Testis (tissue), 2 donors: ENCODE measurements at regions not wholly inside any gene's neighbourhood (a gene's known extent, or its start where the extent isn't known, plus 50 kb on each side); places are given as distances from the start of the nearest gene placed in this dataset.

Source experiments
- DNase-seq: peaks from one replicate; pipeline ENCODE4 v3.0.0-alpha.2; 2019
- H3K27ac ChIP-seq, 2 donors: fragments of 200-600 bp; sonication (generic); one replicate each; pipeline ENCODE4 v1.5.1; 2019
- H3K27me3 ChIP-seq: fragments of 200-600 bp; sonication (generic); one replicate; pipeline ENCODE4 v1.5.1; 2019
- H3K36me3 ChIP-seq: fragments of 200-600 bp; sonication (generic); one replicate; pipeline ENCODE4 v1.5.1; 2017; ENCODE audit warnings: low read depth; ENCODE audit errors: missing control alignments
- H3K4me1 ChIP-seq: fragments of 200-600 bp; sonication (generic); one replicate; pipeline ENCODE4 v1.5.1; 2019
- H3K4me3 ChIP-seq, 2 donors: fragments of 200-600 bp; sonication (generic); one replicate each; pipeline ENCODE4 v1.5.1; 2017 to 2019
- H3K9me3 ChIP-seq: fragments of 200-600 bp; sonication (generic); one replicate; pipeline ENCODE4 v1.5.1; 2017
- CTCF ChIP-seq, 3 experiments: fragments of 450-650 bp in 2 of 3; fragments of 200-600 bp in 1 of 3; sonication (generic) in 1 of 3; IDR thresholded peaks; one replicate each; pipeline ENCODE4 v1.5.1; 2016 to 2019; ENCODE audit warnings: antibody characterized with exemption in 3 of 3, mild to moderate bottlenecking in 2 of 3, moderate library complexity in 1 of 3
- POLR2A ChIP-seq: fragments of 450-650 bp; IDR thresholded peaks from one replicate; pipeline ENCODE4 v1.6.1; 2017; ENCODE audit warnings: antibody characterized with exemption, mild to moderate bottlenecking, moderate library complexity
- WGBS, 2 donors: methylation state at CpG; one replicate each; pipeline ENCODE4 v1.1.5; 2018; 5-methylcytosine and 5-hydroxymethylcytosine counted together
- intact Hi-C: fragments of 100-400 bp; cut with DNase I; formaldehyde crosslinking; loops from one replicate; pipeline ENCODE4 v1.15.1; 2023; ENCODE audit warnings: low total_unique reads

GRCh38 chr5:106127985-106128384, 1542.8 kb downstream of the EFNA5 start:
- Histone ChIP-seq H3K27ac (no peak overlapping the region), H3K27me3 (no peaks in the 10 kb centered on the region), H3K9me3 (no peaks in the 10 kb centered on the region), H3K4me3 (no peak overlapping the region), H3K36me3 (no peaks in the 10 kb centered on the region), H3K4me1 (no peaks in the 10 kb centered on the region)
- TF ChIP-seq CTCF (IDR thresholded peaks at IDR 0.05), result no peak
- TF ChIP-seq POLR2A, result no peak
- DNase-seq, result no peak
- 92 to 95% methylated on average over 2 of the region's 2 CpGs for WGBS, 2 donors
- intact Hi-C loops, result no loop called here

- TF ChIP-seq CTCF (IDR thresholded peaks at IDR 0.05) (no peak), POLR2A (no peak)
- Histone ChIP-seq H3K36me3 (no peaks in the 10 kb centered on the region), H3K27me3 (no peaks in the 10 kb centered on the region), H3K4me1 (no peaks in the 10 kb centered on the region), H3K4me3 (no peak overlapping the region), H3K27ac (no peak overlapping the region), H3K9me3 (no peaks in the 10 kb centered on the region)
- 93 to 95% methylated on average over 1 of the region's 1 CpG for WGBS, 2 donors
- intact Hi-C loops, result no loop called here
- no peak for DNase-seq
Measured at GRCh38 chr5:106127341-106127781, 1543.4 kb downstream of the EFNA5 start.

GRCh38 chr5:106121972-106122605, 1548.6 kb downstream of the EFNA5 start:
- H3K9me3 ChIP-seq, result no peaks in the 10 kb centered on the region
- no peaks in the 10 kb centered on the region for H3K27me3 ChIP-seq
- no peaks in the 10 kb centered on the region for H3K4me1 ChIP-seq
- intact Hi-C loops, result no loop called here
- H3K36me3 ChIP-seq, result no peaks in the 10 kb centered on the region
- no peak overlapping the region for H3K4me3 ChIP-seq
- H3K27ac ChIP-seq, result no peak overlapping the region
- DNase-seq, result peak; percentile 59
- 66 to 69% methylated on average over 7 of the region's 7 CpGs for WGBS, 2 donors
- no peak for TF ChIP-seq POLR2A
- TF ChIP-seq CTCF (IDR thresholded peaks at IDR 0.05), result peak; percentile 33 to 78 (median 60)

- H3K4me1 ChIP-seq, result no peaks in the 10 kb centered on the region
- DNase-seq, result no peak
- TF ChIP-seq POLR2A (no peak), CTCF (IDR thresholded peaks at IDR 0.05) (no peak)
- no peaks in the 10 kb centered on the region for H3K27me3 ChIP-seq
- H3K9me3 ChIP-seq, result no peaks in the 10 kb centered on the region
- WGBS, 2 donors, result 81% methylated on average over 3 of the region's 3 CpGs
- no peak overlapping the region for H3K4me3 ChIP-seq
- no peaks in the 10 kb centered on the region for H3K36me3 ChIP-seq
- H3K27ac ChIP-seq, result no peak overlapping the region
- intact Hi-C loops, result no loop called here
Measured at GRCh38 chr5:106116682-106117081, 1554.1 kb downstream of the EFNA5 start.

GRCh38 chr5:106113922-106114321, 1556.8 kb downstream of the EFNA5 start:
- TF ChIP-seq POLR2A (no peak), CTCF (IDR thresholded peaks at IDR 0.05) (no peak)
- no peak overlapping the region for H3K4me3 ChIP-seq
- H3K36me3 ChIP-seq, result no peaks in the 10 kb centered on the region
- 79 to 100% methylated on average over 1 of the region's 1 CpG for WGBS, 2 donors
- H3K27ac ChIP-seq, result no peak overlapping the region
- DNase-seq, result no peak
- H3K4me1 ChIP-seq, result no peaks in the 10 kb centered on the region
- no peaks in the 10 kb centered on the region for H3K27me3 ChIP-seq
- H3K9me3 ChIP-seq, result no peaks in the 10 kb centered on the region
- intact Hi-C loops, result no loop called here
